Stimulated activated CD8-positive, alpha-beta memory T cell treated with anti-CD3 and anti-CD28 coated beads, Interleukin-12 subunit alpha, Interleukin-12 subunit beta, amount 100 ng/mL, for 1 hour (primary cell): ENCODE measurements at regions not wholly inside any gene's neighbourhood (a gene's known extent, or its start where the extent isn't known, plus 50 kb on each side); places are given as distances from the start of the nearest gene placed in this dataset.

Experiments used
- DNase-seq: peaks from one replicate; pipeline ENCODE4 v3.0.0-alpha.2; 2020; ENCODE audit warnings: low read depth

- no peak for DNase-seq
Observed at GRCh38 chr13:31929031-31929770, 102.4 kb upstream of the FRY start.

GRCh38 chr13:31930490-31930889 lies 101.1 kb upstream of the FRY start:
- no peak for DNase-seq

GRCh38 chr13:31930901-31931522 lies 100.6 kb upstream of the FRY start:
- no peak for DNase-seq

GRCh38 chr13:31937436-31937835 lies 94.1 kb upstream of the FRY start:
- DNase-seq = no peak

- DNase-seq = no peak
Observed at GRCh38 chr13:31940076-31940475, 91.5 kb upstream of the FRY start.

GRCh38 chr13:31943591-31943990 lies 88.0 kb upstream of the FRY start:
- DNase-seq = no peak

GRCh38 chr13:31944262-31945160 lies 87.1 kb upstream of the FRY start:
- DNase-seq = no peak

- no peak for DNase-seq
Observed at GRCh38 chr13:31945202-31945961, 86.2 kb upstream of the FRY start.

- no peak for DNase-seq
Observed at GRCh38 chr13:31946091-31946770, 85.3 kb upstream of the FRY start.

- no peak for DNase-seq
Observed at GRCh38 chr13:31947105-31947504, 84.5 kb upstream of the FRY start.

- no peak for DNase-seq
Observed at GRCh38 chr13:31947506-31947905, 84.1 kb upstream of the FRY start.

- DNase-seq = no peak
Observed at GRCh38 chr13:31949486-31949885, 82.1 kb upstream of the FRY start.

- DNase-seq = no peak
Observed at GRCh38 chr13:31950111-31950815, 81.3 kb upstream of the FRY start.

- DNase-seq = no peak
Observed at GRCh38 chr13:31951215-31951678, 80.3 kb upstream of the FRY start.

- no peak for DNase-seq
Observed at GRCh38 chr13:31952641-31953380, 78.8 kb upstream of the FRY start.

- DNase-seq = no peak
Observed at GRCh38 chr13:31955101-31955500, 76.5 kb upstream of the FRY start.

- no peak for DNase-seq
Observed at GRCh38 chr13:31955741-31956140, 75.8 kb upstream of the FRY start.

- DNase-seq = no peak
Observed at GRCh38 chr13:31956980-31957644, 74.5 kb upstream of the FRY start.

GRCh38 chr13:31957772-31958171 lies 73.8 kb upstream of the FRY start:
- DNase-seq = no peak
